ENCODE measurements at regions not wholly inside any gene's neighbourhood (a gene's known extent, or its start where the extent isn't known, plus 50 kb on each side); places are given as distances from the start of the nearest gene placed in this dataset.

- no peak for TF ChIP-seq CTCF (IDR thresholded peaks at IDR 0.05)
- no peak for TF ChIP-seq EZH2 (IDR thresholded peaks at IDR 0.05)
Measured at GRCh38 chrX:46236411-46236810, 308.8 kb downstream of the ZNF674 start.

Measured in neural progenitor cell (in vitro differentiated cells).